DMS153 (cell line): ENCODE measurements at regions not wholly inside any gene's neighbourhood (a gene's known extent, or its start where the extent isn't known, plus 50 kb on each side); places are given as distances from the start of the nearest gene placed in this dataset.

Experiments
- DNase-seq: peaks from one replicate; lab custom pipeline; 2025; lab: John Stamatoyannopoulos, UW

DNA sequence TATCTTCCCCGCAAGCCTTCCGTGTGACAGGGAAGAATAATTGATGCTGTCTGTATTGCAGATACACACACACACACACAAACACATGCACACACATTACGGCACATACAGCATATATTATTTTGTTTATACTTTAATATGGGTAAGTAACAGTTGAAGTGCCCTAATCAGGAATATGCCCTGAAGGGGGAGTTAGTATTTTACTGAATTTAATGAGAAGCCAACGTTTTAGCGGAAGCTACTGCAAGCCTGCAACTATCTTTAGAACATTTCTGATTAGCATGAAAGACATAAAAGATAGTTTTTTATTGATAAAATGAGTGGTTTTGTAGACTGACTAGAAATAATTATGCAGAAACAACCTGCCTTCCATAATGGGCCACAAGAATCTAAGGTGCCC, 296.6 kb upstream of the SLCO3A1 start:
- no peak for DNase-seq

DNA sequence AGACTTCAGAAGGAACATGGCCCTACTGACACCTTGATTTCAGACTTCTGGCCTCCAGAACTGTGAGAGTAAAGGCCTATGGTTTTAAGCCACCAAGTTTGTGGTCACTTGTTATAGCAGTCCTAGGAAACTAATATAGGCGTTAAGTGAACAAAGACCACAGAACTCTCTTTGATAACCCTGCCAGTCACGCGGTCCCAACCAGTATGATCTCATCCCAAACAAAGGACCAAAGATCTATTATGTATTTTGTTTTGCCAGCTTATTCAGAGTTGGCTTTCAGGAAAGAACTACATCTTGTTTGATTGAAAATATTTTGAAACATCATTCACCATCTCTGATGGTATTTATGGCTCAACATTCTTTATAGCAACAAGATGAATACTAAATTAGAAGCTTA, 294.4 kb upstream of the SLCO3A1 start:
- no peak for DNase-seq

DNA sequence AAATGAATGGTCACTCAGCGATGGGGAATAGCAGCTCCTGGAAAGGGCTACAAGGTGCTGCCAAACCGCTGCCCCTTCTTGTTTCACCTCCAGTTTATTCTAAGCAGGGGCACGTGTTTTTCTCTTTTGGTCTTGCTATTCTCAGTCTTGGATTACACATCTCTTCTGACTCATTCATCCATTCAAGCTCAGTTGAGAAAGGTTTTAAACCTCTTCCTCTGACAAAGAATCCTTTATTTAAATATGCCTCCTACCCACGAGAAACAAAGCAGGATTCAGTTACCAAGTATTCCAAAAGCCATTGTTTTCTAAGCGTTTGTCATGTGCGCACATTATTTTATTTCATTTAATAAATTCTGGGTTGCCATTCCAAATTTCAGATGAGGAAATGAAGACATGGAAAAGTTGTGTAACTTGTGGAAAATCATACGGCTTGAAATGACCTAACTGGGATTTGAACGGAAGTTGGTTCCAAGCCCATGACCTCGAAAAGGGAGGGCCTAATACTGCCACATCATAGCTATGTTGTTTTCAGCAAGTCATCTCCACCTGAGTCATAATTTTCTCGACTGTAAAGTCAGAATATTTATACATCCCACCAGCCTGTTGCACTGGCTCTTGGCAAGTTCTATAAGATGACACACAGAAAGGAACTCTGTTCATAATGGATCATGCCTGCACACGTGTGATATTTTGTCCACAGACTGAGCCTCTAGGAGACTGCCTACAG, 292.0 kb upstream of the SLCO3A1 start:
- DNase-seq, result no peak

DNA sequence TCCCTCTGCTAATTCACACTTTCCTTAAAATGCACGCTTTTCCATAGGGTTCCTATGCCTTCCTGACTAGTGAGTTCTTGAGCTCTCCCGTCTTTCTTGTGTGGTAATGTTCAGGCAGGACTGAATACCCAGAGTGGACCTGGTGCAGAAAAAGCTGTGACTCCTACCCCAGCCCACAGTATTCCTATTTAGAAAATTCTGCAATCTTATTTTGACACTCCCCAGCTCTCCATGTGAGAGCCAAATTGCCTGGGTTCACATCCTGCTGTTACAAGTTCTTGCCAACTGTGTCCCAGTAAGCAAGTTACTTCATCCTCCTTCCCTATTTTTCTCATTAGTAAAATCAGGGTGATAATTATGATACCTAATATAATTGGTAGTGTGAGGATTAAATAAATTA, 290.8 kb upstream of the SLCO3A1 start:
- DNase-seq, result no peak

DNA sequence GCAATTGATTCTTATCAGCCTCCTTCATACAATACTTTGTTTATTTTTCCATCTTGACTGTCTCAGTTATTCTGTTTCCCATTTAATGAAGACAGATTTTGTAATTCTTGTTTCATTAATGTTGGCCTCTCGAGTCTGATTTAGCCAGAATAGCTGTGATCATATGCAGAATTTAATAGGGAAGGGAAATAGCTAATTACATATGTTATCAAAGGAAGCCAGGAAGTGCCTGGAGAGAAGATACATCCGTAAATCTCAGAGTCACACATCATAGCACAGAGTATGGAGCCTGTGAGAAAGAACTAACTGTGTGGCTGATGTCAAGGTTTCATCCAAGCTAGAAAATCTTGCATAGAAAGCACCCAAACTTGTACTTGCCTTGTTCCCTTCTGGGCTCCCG, 288.9 kb upstream of the SLCO3A1 start:
- no peak for DNase-seq

DNA sequence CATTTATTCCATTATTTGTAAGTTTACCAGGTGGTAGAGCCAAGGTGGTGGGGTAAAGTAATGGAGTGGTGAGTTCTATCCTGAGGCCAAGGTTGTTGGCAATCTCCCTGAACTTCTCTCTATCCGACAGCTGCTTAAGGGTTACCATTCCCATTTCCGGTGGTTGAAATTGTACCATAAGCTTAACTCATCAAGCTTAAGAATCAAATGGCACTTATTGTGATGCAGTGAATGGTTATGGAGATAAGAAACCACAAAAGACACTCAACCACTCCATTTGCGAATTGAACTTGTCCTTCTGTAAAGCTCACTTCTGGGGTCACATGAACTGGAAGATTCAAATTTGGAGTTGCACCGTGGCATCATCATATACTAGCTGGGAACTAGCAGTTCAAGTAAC, 287.4 kb upstream of the SLCO3A1 start:
- no peak for DNase-seq

DNA sequence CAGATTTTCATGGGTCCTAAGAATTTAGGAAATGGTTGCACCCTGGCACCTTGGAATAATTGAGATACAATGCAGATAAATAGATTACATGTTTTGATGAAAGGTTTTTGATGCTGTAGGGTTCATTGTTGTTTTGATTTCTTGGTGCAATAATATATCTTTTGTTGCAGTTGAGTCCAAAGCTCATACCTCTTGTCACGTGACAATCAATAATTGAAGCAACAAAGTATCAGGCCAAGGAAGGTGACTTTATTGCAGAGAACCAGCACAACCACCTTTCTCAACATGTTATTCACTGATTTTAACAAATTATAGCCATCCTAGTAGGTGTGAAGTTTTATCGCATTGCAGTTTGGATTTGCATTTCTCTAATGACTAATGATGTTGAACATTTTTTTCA, 285.5 kb upstream of the SLCO3A1 start:
- no peak for DNase-seq

DNA sequence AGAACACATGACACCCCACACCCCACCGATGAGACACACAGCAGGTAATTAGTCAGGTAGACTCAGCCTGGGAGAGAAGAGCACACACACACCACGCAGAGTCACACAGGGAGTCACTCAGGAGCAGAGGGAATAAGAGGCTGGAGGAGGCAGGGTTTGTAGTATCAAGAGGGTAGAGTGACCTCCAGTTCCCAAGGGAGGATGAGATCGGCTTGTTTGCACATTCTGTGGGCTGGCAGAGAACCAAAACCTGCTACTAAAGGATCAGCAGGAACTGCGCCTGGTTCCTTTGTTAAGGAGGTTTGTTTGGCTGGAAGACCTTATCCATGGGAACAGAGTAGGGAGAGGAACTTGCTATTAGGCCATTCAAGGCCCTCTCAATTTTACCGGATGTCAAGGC, 281.4 kb upstream of the SLCO3A1 start:
- peak; percentile 98 for DNase-seq

DNA sequence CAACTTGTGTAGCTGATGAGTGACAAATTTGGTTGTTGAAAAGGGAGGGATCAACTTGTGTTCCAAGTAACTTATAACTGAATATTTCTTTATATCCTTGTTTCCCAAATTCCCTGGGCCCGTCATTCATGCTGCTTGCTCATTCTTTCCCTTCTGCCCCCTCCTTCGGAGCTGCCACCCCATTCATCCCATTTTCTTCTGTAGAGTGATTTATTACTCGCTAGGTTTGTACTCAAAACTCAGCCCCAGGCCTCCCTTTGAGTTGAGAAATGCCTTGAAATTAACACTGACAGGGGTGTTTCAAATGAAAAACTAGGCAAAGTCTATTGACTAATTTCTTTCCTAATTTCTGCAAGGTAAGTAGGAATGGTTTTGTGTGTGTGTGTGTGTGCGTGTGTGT, 277.4 kb upstream of the SLCO3A1 start:
- DNase-seq, result no peak

DNA sequence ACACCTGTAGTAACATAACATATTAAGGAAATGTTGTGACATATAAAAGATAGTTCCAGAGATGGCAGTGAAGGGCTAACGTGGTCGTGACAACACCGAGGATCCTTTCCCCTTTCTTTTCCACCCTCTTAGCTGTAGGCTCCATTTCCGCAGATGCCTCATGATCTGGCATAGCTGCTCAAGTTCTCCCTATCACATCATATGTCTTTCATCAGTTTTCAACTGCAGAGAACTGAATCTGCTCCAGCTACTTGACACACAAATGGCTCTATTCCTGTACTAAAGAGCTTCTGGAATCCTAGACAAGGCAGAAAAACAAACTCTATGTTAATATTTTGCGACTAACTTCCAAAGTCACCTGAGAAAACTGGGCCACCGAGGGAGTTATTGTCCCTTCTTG, 275.0 kb upstream of the SLCO3A1 start:
- no peak for DNase-seq

DNA sequence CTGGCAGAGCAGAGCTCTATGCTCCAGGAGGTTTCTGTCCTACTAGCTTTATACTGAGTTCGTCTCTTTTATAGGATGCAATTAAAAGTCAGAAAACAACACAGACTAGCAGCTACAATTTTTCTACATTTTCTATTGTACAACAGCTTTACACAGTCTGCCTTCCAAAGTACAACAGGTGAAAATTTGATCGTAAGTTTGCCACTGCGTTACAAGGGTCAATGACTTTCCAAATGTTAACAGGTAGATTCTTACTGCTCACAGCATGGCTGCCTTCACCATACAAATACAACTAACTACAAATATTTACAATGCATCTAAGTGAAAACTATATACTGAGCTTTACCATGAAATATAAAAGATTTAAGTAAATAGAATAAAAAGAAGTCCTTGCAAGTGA, 268.6 kb upstream of the SLCO3A1 start:
- no peak for DNase-seq

DNA sequence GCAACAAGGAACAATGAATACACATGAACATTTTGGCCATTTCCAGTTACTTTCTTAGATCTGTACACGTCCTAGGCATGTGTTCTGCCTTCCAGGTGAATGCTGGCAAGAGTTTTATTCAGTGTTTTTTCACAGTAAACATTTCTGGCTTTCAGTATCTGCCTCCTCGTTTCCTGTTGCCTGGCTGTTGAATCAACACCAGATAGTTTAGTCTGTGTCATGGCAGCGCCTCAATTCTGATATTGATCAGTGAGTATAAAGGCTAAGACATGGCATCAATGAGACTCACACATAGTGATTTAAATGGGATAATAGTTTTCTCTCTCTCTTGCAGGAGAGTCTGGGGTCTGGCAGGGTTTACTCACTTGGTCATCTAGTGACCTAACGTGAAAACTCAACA, 266.9 kb upstream of the SLCO3A1 start:
- no peak for DNase-seq

DNA sequence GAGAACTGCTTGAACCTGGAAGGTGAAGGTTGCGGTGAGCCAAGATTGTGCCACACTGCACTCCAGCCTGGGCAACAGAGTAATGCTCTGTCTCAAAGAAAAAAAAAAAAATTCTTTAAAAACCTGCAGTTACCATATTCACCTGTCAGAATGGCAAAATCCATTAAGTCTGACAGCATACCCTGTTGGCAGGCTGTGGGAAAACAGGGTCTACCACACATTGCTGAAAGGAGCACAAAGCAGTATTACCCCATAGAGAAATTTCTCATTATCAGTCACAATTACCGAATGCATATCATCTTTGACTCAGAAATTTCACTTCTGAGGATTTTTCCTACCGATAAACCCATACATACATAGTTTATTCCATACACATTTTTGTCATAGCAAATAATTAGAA, 264.1 kb upstream of the SLCO3A1 start:
- no peak for DNase-seq

DNA sequence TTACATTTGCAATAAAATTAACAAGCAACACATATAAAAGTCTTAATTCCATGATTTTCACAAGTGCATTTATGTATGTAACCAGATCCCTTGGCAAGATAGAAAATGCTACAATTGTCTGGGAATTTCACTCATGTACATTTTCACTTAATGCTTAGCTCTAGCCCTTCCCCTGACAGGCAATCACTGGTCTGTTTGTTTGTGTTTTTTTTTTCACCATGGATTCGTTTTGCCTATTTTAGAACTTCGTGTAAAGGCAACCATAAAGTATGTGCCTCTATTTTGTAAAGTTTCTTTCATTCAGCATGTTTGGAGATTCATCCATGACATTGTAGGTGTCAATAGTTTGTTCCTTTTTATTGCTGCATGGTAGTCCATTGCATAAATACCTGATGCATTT, 260.9 kb upstream of the SLCO3A1 start:
- no peak for DNase-seq

DNA sequence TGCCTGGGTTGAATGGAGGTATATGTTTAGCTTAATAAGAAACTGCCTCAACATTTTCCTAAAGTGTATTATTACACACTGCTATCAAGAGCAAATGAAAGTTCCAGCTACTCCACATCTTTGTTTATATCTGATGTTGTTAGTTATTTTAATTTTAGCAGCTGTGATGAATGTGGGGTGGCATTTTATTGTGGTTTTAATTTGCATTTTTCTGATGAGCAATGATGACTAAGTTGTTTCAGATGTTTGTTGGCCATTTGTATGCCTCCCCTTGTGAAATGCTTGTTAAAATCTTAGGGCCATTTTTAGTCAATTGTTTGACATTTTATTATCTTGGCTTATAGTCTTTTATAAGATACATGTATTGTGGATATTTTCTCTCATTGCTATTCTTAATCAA, 260.4 kb upstream of the SLCO3A1 start:
- no peak for DNase-seq

DNA sequence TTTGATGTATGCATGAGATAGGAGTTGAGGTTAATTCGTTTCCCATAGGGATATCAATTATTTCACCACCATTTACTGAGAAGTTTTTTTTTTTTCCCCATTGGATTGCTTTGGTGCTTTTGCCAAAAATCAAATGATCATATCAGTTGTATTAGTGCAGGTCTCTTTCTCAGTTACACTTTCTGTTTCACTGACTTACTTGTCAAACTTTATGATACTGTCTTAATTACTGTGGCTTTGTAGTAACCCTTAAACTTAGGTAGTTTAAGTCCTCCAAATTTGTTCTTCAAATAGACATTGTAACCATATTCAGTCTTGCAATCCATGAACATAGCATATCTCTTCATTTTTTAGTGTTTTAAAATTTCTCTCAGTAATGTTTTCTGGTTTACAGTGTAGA, 259.9 kb upstream of the SLCO3A1 start:
- no peak for DNase-seq

DNA sequence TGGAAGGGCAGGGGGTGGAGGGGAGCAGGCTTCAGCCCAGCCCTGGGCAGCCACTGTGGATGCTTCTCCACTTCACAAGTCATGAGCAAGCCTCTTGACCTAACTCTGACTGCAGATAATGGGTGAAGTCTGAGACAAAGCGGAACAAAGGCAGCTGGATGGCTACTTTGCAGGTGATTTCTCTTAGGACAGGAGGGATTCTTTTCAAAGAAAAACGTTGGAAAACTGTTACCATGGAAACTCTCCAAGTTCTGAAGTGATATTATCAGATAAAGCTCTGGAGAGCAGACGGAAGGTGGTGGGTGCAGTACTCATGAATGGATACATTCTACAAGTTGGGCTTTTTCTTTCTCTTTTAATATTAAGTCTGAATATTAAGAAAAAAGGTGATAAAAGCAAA, 254.2 kb upstream of the SLCO3A1 start:
- DNase-seq, result no peak

DNA sequence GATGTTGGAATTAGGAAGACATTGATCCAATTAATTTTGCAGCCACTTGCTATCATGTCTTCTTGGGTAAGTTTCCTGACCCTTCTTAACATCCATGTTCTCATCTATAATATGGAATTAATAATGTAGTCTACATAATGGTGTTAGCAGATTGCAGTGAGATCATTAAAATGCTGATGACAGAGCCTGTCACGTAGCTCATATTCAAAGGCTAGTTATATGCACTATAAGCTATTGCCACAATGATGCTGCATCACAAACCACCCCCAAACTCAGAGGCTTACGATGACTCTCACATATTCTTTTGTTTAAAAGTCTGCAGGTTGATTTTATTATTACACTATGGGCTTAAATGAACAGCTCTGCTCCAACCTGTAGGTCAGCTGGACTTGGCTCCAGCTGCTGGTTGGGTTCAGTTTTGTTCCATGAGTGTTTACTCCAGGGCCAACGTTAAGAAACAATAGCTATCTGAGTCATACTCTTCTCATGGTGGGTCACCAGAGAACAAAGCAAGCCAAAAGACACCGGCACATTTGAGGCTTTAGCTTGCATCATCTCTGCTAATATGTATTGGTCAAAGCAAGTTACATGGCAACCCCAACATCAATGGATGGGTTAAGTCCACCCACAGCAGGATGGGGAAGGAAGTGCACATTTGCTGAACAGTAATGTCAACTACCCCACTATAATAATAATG, 250.0 kb upstream of the SLCO3A1 start:
- peak; percentile 41 for DNase-seq

DNA sequence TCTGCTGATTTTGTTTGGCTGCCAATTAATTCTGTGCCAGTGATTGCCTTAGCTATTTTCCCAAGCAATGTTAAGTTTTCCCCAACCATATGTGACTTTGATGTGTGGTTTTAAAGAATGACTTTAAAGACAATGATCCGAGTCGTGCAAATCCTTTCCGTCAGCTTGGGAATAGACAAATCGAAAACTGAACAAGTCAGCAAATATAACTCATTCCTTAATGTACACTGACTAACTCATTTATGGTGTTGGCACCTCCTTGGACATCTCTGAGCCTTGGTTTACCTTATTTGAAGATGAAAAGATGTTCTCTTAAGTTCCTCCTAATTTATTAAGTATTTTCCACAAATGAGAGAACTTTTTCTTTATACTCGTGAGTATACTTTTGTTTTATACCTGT, 249.4 kb upstream of the SLCO3A1 start:
- no peak for DNase-seq

DNA sequence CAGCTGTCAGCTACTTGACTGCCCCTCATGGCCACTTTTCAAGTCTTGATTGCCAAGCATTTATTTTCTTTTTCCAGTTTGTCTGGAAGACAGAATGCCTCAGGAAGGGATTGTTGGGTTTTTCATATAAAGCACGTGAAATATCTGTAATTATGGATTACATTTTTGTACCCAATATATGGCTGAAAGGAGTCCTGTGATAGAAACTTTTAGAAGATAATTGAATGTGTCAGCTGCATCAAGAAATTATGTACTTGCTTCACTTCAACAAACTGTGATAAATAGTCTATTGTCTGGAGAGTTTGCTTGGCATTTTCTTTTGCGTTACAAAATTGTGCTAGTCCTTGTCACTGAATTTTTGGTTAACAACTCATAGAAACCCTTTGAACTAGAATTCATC, 247.9 kb upstream of the SLCO3A1 start:
- no peak for DNase-seq

DNA sequence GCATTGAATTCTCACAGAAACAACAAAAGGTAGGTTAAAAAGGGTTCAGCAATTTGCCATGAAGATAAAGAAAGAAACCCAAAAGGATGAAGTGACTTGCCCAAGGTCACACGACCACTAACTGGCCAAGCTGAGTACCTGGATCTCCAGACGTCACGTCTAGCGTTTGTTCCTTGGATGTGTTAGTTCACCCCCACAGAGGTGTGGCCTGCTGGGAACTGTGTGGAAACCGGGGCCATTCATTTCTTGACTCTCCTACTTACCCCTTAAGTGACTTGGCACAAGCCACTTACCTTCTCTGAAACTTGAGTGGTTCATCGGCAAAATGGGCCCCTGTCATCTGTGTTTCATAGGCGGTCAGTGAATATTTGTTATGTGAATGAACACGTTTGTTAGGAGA, 244.3 kb upstream of the SLCO3A1 start:
- no peak for DNase-seq

DNA sequence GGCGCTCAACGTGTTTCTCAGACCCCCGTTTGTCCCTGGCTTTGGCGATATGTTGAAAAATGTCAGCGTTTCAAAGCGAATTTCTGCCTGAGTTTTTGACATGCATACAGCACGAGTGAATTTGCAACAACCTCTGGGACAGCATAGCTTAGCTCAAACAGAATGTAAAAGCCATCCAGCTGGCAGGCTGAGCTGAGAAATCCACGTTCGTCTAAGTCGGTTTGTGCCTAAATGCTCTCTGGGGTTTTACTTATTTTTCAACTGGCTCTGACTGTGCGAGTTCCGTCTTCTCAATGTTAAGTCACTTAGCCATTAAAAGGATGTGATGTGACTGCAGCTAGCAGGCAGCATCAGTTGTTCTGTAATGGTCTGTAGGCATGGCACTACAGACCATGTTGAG, 243.5 kb upstream of the SLCO3A1 start:
- DNase-seq, result no peak

DNA sequence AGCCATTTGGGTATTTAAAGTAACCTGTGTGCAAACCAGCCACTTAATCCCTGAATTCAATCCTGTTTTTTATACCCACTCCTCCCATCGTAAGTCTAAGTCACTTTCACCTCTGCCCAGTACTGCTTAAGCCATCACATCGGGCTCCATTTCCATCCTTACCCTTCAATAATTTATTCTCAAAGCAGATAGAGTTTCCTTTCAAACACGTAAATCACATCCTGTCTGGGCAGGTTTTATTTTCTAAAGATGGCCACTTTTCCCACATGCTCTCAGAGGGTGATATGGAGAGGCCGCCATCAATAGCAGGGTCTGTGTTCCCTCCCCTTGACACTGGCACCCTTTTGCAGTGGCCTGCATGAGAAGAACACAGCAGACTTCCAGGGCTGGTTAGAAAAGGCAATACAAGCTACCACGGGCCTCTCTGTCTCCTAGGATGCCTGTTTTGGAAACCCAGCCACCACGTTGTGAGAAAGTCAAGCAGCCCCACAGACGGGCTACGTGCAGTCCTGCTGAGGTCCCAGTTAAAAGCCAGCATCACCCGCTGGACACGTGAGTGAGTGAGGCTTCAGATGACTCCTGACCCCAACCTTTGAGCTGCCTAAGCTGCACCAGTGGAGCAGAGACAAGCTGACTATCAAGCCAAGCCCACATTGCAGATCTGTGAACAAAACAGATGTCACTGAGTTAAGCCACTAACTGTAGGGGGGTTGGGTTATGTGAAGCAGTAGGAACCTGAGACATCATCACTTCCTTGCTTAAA, 241.8 kb upstream of the SLCO3A1 start:
- peak; percentile 6 for DNase-seq
